ENCODE measurements at regions not wholly inside any gene's neighbourhood (a gene's known extent, or its start where the extent isn't known, plus 50 kb on each side); places are given as distances from the start of the nearest gene placed in this dataset.

DNA sequence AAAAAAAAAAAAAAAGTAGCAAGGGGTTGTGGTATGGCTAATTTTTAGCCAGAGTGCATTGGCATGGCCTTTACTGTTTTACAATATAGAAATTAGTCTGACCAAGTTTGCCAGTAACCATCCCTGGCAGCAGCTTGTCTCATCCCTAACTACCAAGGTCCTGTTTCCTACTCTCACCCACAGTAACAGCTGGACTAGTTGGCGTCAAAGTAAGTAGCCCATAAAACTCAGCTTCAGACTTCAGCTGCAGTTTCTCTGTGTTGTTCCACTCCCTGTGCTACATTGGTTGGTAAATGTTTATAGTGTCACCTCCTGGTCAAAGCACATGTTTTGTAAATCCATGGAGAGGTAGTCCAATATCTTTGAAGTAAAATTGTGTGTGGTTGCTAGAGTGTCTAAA lies 691.3 kb downstream of the ZPLD1 start:
- no peaks in the 10 kb centered on the region for H3K27me3 Mint-ChIP-seq
- Histone ChIP-seq H3K4me3 (ENCODE audit: low read length in 2 of 2) (no peak overlapping the region), H3K9me3 (ENCODE audit: control insufficient read depth in 1 of 2, low read length in 2 of 2) (no peaks in the 10 kb centered on the region), H3K4me1 (ENCODE audit: insufficient read depth, low read length) (no peaks in the 10 kb centered on the region), H3K27ac (ENCODE audit: low read depth, low read length) (no peak overlapping the region), H3K27me3 (ENCODE audit: insufficient read depth, low read length) (no peaks in the 10 kb centered on the region), H3K36me3 (ENCODE audit: insufficient read depth, low read length) (no peaks in the 10 kb centered on the region)
- intact Hi-C loops (cut with micrococcal nuclease), result no loop called here
- DNase-seq, result no peak
- H3K4me1 Mint-ChIP-seq, result no peaks in the 10 kb centered on the region
- no peaks in the 10 kb centered on the region for H3K36me3 Mint-ChIP-seq
- no peak overlapping the region for H3K4me3 Mint-ChIP-seq
- H3K27ac Mint-ChIP-seq, result no peak overlapping the region
- peaks cover 0 to 4% (median under 1%) of the 10 kb centered on the region in 8 donors for H3K9me3 Mint-ChIP-seq
- CTCF ChIA-PET (ENCODE audit: partially characterized antibody), result no interaction called here
- POLR2A ChIA-PET (ENCODE audit: partially characterized antibody), result no interaction called here

DNA sequence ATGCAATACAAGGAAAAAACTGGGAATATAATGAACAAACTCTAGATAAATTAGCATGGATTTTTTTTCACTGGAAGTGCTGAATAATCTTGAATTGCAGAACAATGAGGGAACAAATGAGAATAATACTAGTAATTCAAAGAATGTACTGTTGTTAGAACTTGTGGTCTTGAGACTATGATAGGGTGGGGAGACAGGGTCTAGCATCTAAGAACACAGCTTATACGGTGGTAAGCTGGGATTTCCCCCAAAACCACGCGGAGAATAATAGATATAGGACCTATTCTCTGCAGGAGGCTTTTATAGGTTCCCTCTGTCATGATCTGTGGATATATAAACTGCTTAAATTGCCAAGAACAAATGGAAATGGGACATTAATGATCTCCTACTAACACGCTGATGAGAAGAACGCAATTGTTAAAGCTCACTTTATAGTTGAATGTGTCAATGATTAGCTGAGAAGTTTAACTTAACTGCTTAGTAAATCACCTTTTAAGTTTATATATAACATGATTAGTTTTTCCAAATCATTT lies 692.3 kb downstream of the ZPLD1 start:
- POLR2A ChIA-PET (ENCODE audit: partially characterized antibody), result no interaction called here
- Histone ChIP-seq H3K27ac (ENCODE audit: low read depth, low read length) (no peak overlapping the region), H3K36me3 (ENCODE audit: insufficient read depth, low read length) (no peaks in the 10 kb centered on the region), H3K4me1 (ENCODE audit: insufficient read depth, low read length) (no peaks in the 10 kb centered on the region), H3K4me3 (ENCODE audit: low read length in 2 of 2) (no peak overlapping the region), H3K27me3 (ENCODE audit: insufficient read depth, low read length) (no peaks in the 10 kb centered on the region), H3K9me3 (ENCODE audit: control insufficient read depth in 1 of 2, low read length in 2 of 2) (no peaks in the 10 kb centered on the region)
- intact Hi-C loops (cut with micrococcal nuclease), result no loop called here
- H3K9me3 Mint-ChIP-seq, result peaks cover 0 to 7% (median under 1%) of the 10 kb centered on the region in 8 donors
- no peaks in the 10 kb centered on the region for H3K36me3 Mint-ChIP-seq
- no peak for DNase-seq
- no peak overlapping the region for H3K27ac Mint-ChIP-seq
- no peaks in the 10 kb centered on the region for H3K27me3 Mint-ChIP-seq
- CTCF ChIA-PET (ENCODE audit: partially characterized antibody), result no interaction called here
- no peak overlapping the region for H3K4me3 Mint-ChIP-seq
- no peaks in the 10 kb centered on the region for H3K4me1 Mint-ChIP-seq

DNA sequence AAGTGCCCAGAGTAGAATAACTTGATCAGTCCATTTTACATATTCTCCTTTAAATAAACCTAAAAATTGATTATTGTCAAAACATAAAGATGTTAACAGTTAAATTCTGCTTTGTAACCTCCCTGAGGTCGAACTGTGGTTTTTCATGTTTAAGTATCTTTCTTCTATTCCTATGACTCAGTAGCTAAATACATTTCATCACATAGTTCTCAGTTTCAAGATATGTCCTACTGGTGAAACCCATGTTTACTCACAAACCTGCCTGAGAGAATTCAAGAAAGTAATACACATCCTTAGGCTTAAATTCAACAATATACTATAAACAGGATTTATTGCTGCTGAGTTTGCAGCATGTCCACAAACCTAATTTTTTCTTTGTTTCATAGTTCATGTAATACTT lies 692.9 kb downstream of the ZPLD1 start:
- Mint-ChIP-seq H3K4me1 (no peaks in the 10 kb centered on the region), H3K36me3 (no peaks in the 10 kb centered on the region), H3K9me3 (peaks cover 0 to 7% (median under 1%) of the 10 kb centered on the region in 8 donors), H3K4me3 (no peak overlapping the region), H3K27ac (no peak overlapping the region), H3K27me3 (no peaks in the 10 kb centered on the region)
- CTCF ChIA-PET (ENCODE audit: partially characterized antibody), result no interaction called here
- H3K27ac ChIP-seq (ENCODE audit: low read depth, low read length), result no peak overlapping the region
- no peaks in the 10 kb centered on the region for H3K27me3 ChIP-seq (ENCODE audit: insufficient read depth, low read length)
- intact Hi-C loops (cut with micrococcal nuclease), result no loop called here
- no peaks in the 10 kb centered on the region for H3K4me1 ChIP-seq (ENCODE audit: insufficient read depth, low read length)
- no peak overlapping the region for H3K4me3 ChIP-seq (ENCODE audit: low read length in 2 of 2)
- H3K9me3 ChIP-seq (ENCODE audit: control insufficient read depth in 1 of 2, low read length in 2 of 2), result no peaks in the 10 kb centered on the region
- POLR2A ChIA-PET (ENCODE audit: partially characterized antibody), result no interaction called here
- DNase-seq, result no peak
- H3K36me3 ChIP-seq (ENCODE audit: insufficient read depth, low read length), result no peaks in the 10 kb centered on the region

DNA sequence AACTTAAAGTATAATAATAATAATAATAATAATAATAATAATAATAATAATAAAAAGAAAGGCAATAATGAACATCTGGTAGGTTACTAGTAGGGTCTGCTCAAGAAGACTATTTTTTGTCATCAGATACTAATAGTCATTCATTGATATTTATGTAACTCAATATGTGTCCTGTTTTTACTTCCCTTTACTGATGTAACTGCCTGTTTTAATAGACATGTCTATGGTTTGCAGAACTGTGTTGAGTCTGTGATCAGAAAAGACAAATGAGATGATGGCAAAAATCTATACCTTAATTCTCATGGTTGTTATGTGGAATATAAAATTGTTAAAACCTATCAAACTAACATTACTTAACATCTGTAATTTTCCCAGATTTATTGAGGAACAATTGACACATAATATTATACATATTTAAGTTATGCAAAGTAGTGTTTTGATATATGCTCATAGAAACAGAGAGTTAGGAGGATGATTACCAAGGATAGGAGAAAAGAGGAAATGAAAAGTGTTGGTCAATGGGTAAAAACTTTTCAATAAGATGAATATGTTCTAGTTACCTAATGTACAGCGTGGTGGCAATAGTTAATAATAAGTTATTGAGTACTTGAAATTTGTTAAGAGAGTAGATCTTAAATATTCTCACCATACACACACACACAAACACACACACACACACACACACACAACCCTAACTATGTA lies 699.4 kb downstream of the ZPLD1 start:
- ChIA-PET CTCF (ENCODE audit: partially characterized antibody) (no interaction called here), POLR2A (ENCODE audit: partially characterized antibody) (no interaction called here)
- H3K27me3 ChIP-seq (ENCODE audit: insufficient read depth, low read length), result no peaks in the 10 kb centered on the region
- Mint-ChIP-seq H3K27ac (no peak overlapping the region), H3K27me3 (no peaks in the 10 kb centered on the region), H3K36me3 (no peaks in the 10 kb centered on the region), H3K4me1 (no peaks in the 10 kb centered on the region), H3K4me3 (no peak overlapping the region), H3K9me3 (peaks cover 0 to 5% (median 0%) of the 10 kb centered on the region in 8 donors)
- no peak overlapping the region for H3K4me3 ChIP-seq (ENCODE audit: low read length in 2 of 2)
- H3K27ac ChIP-seq (ENCODE audit: low read depth, low read length), result no peak overlapping the region
- no peaks in the 10 kb centered on the region for H3K9me3 ChIP-seq (ENCODE audit: control insufficient read depth in 1 of 2, low read length in 2 of 2)
- no peaks in the 10 kb centered on the region for H3K36me3 ChIP-seq (ENCODE audit: insufficient read depth, low read length)
- no peaks in the 10 kb centered on the region for H3K4me1 ChIP-seq (ENCODE audit: insufficient read depth, low read length)
- no peak for DNase-seq
- intact Hi-C loops (cut with micrococcal nuclease), result no loop called here

DNA sequence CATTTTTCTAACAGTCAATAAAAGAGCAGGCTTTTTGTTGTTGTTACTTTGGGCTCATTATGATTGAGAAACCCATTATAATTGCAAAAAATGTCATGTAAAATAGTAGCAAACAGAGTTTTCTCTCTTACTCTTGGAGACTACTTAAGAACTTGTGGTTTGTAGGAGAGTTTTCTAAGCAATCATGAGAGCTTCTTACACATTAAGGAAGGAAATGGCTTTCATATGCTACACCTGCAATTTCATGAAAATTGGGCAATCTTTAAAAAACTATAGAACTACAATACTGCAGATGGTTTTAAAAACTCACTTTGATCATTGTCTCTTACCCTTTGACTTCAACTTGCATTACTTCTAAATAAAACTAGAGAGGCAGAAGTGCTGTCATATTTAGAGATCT lies 701.8 kb downstream of the ZPLD1 start:
- Mint-ChIP-seq H3K4me1 (no peaks in the 10 kb centered on the region), H3K27me3 (no peaks in the 10 kb centered on the region)

DNA sequence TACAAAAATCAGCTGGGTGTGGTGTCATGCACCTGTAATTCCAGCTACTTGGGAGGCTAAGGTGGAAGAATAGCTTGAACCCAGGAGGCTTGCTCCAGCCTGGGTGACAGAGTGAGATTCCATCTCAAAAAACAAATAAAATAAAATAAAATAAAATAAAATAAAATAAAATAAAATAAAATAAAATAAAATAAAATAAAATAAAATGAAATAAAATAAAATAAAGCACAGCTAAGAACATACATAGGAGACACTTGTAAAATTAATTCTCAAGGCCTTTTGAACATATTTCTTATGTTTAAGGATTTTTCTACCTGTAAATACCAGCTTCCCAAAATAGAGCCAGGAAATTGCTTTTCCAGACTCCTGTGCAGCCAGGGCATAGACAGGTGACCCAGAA lies 703.0 kb downstream of the ZPLD1 start:
- H3K9me3 ChIP-seq (ENCODE audit: control insufficient read depth in 1 of 2, low read length in 2 of 2), result no peaks in the 10 kb centered on the region
- DNase-seq, result no peak
- POLR2A ChIA-PET (ENCODE audit: partially characterized antibody), result no interaction called here
- Mint-ChIP-seq H3K27me3 (no peaks in the 10 kb centered on the region), H3K36me3 (no peaks in the 10 kb centered on the region), H3K27ac (no peak overlapping the region), H3K9me3 (peaks cover 0 to 3% (median 0%) of the 10 kb centered on the region in 8 donors), H3K4me3 (no peak overlapping the region), H3K4me1 (no peaks in the 10 kb centered on the region)
- H3K27me3 ChIP-seq (ENCODE audit: insufficient read depth, low read length), result no peaks in the 10 kb centered on the region
- no peaks in the 10 kb centered on the region for H3K36me3 ChIP-seq (ENCODE audit: insufficient read depth, low read length)
- intact Hi-C loops (cut with micrococcal nuclease), result no loop called here
- CTCF ChIA-PET (ENCODE audit: partially characterized antibody), result no interaction called here
- no peak overlapping the region for H3K4me3 ChIP-seq (ENCODE audit: low read length in 2 of 2)
- H3K4me1 ChIP-seq (ENCODE audit: insufficient read depth, low read length), result no peaks in the 10 kb centered on the region
- H3K27ac ChIP-seq (ENCODE audit: low read depth, low read length), result no peak overlapping the region

More for the DNA sequence above, 701.8 kb downstream of the ZPLD1 start:
- Histone ChIP-seq H3K36me3 (ENCODE audit: insufficient read depth, low read length) (no peaks in the 10 kb centered on the region), H3K27ac (ENCODE audit: low read depth, low read length) (no peak overlapping the region), H3K27me3 (ENCODE audit: insufficient read depth, low read length) (no peaks in the 10 kb centered on the region), H3K9me3 (ENCODE audit: control insufficient read depth in 1 of 2, low read length in 2 of 2) (no peaks in the 10 kb centered on the region), H3K4me3 (ENCODE audit: low read length in 2 of 2) (no peak overlapping the region), H3K4me1 (ENCODE audit: insufficient read depth, low read length) (no peaks in the 10 kb centered on the region)
- Mint-ChIP-seq H3K4me3 (no peak overlapping the region), H3K9me3 (peaks cover 0 to 3% (median 0%) of the 10 kb centered on the region in 8 donors), H3K27ac (no peak overlapping the region), H3K36me3 (no peaks in the 10 kb centered on the region)
- ChIA-PET CTCF (ENCODE audit: partially characterized antibody) (no interaction called here), POLR2A (ENCODE audit: partially characterized antibody) (no interaction called here)
- intact Hi-C loops (cut with micrococcal nuclease), result no loop called here
- DNase-seq, result no peak

DNA sequence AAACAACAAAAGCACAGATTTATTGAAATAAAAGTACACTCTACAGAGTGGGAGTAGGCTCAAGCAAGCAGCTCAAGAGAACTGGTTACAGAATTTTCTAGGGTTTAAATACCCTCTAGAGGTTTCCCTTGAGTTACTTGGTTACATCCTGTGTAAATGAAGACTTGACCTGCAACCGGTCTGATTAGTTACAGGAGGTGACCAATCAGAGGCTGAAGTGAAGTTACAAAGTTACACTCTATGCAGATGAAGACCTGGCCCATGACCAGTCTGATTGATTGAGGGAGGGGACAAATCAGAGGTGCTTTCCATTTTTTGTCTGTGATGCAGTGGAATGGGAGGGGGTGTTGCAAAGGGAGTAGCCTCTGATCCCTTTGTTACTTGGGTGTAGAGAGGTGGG lies 723.4 kb downstream of the ZPLD1 start:
- ChIA-PET POLR2A (ENCODE audit: partially characterized antibody) (no interaction called here), CTCF (ENCODE audit: partially characterized antibody) (no interaction called here)
- Mint-ChIP-seq H3K4me3 (no peak overlapping the region), H3K27ac (no peak overlapping the region), H3K9me3 (no peaks in the 10 kb centered on the region), H3K36me3 (no peaks in the 10 kb centered on the region), H3K4me1 (no peaks in the 10 kb centered on the region), H3K27me3 (no peaks in the 10 kb centered on the region)
- H3K27me3 ChIP-seq (ENCODE audit: insufficient read depth, low read length), result no peaks in the 10 kb centered on the region
- intact Hi-C loops (cut with micrococcal nuclease), result no loop called here
- no peak overlapping the region for H3K27ac ChIP-seq (ENCODE audit: low read depth, low read length)
- no peaks in the 10 kb centered on the region for H3K9me3 ChIP-seq (ENCODE audit: control insufficient read depth in 1 of 2, low read length in 2 of 2)
- H3K4me1 ChIP-seq (ENCODE audit: insufficient read depth, low read length), result no peaks in the 10 kb centered on the region
- H3K36me3 ChIP-seq (ENCODE audit: insufficient read depth, low read length), result no peaks in the 10 kb centered on the region
- no peak for DNase-seq
- H3K4me3 ChIP-seq (ENCODE audit: low read length in 2 of 2), result no peak overlapping the region

DNA sequence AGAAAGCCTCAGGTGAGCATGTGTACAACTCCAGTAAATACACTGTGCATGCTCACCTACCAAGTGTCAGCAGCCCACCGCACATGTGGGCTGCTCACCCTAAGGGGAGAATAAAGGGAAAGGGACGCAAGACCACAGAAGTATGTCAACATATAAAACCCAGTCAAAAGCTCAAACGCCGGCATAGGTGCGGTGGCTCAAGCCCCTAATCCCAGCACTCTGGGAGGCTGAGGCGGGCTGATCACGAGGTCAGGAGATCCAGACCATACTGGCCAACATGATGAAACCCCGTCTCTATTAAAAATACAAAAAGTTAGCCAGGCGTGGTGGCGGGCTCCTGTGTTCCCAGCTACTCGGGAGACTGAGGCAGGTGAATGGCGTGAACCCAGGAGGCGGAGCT lies 732.1 kb downstream of the ZPLD1 start:
- Histone ChIP-seq H3K27me3 (ENCODE audit: insufficient read depth, low read length) (no peaks in the 10 kb centered on the region), H3K4me1 (ENCODE audit: insufficient read depth, low read length) (no peaks in the 10 kb centered on the region), H3K36me3 (ENCODE audit: insufficient read depth, low read length) (no peaks in the 10 kb centered on the region), H3K9me3 (ENCODE audit: control insufficient read depth in 1 of 2, low read length in 2 of 2) (no peaks in the 10 kb centered on the region), H3K4me3 (ENCODE audit: low read length in 2 of 2) (no peak overlapping the region), H3K27ac (ENCODE audit: low read depth, low read length) (no peak overlapping the region)
- Mint-ChIP-seq H3K4me3 (no peak overlapping the region), H3K27ac (no peak overlapping the region), H3K4me1 (no peaks in the 10 kb centered on the region), H3K27me3 (no peaks in the 10 kb centered on the region), H3K9me3 (peaks cover 0 to 5% (median 3%) of the 10 kb centered on the region in 8 donors), H3K36me3 (no peaks in the 10 kb centered on the region)
- intact Hi-C loops (cut with micrococcal nuclease), result no loop called here
- no peak for DNase-seq
- POLR2A ChIA-PET (ENCODE audit: partially characterized antibody), result no interaction called here
- CTCF ChIA-PET (ENCODE audit: partially characterized antibody), result no interaction called here
